ENCODE measurements at regions not wholly inside any gene's neighbourhood (a gene's known extent, or its start where the extent isn't known, plus 50 kb on each side); places are given as distances from the start of the nearest gene placed in this dataset.

DNA sequence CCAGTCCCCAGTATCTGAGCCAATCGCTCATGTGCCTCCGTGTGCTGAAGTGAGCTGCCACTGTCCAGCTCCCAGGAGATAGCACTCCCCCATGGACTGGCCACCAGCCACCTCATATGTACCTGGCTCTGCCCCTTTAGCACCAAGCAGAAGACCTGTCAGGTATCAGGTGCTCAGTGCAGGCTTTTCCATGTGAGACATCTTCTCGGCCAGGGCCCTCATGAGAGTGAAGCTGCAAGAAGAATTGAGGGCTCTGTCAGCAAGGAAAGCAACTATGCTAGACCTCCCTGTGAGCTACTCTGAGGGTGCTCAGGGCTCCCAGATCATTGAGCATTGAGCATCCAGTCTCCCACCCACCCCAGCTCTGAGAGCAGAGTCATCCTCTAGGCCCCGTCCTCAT lies 264.2 kb upstream of the ADAMTS16 start:
- TF ChIP-seq, protein P1, sequence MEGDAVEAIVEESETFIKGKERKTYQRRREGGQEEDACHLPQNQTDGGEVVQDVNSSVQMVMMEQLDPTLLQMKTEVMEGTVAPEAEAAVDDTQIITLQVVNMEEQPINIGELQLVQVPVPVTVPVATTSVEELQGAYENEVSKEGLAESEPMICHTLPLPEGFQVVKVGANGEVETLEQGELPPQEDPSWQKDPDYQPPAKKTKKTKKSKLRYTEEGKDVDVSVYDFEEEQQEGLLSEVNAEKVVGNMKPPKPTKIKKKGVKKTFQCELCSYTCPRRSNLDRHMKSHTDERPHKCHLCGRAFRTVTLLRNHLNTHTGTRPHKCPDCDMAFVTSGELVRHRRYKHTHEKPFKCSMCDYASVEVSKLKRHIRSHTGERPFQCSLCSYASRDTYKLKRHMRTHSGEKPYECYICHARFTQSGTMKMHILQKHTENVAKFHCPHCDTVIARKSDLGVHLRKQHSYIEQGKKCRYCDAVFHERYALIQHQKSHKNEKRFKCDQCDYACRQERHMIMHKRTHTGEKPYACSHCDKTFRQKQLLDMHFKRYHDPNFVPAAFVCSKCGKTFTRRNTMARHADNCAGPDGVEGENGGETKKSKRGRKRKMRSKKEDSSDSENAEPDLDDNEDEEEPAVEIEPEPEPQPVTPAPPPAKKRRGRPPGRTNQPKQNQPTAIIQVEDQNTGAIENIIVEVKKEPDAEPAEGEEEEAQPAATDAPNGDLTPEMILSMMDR (IDR thresholded peaks at IDR 0.05) = no peak
- TF ChIP-seq POLR2A (IDR thresholded peaks at IDR 0.05) = no peak
